BJ (cell line): ENCODE measurements at regions not wholly inside any gene's neighbourhood (a gene's known extent, or its start where the extent isn't known, plus 50 kb on each side); places are given as distances from the start of the nearest gene placed in this dataset.

Source experiments
- CTCF ChIA-PET: fragments of 350-600 bp; formaldehyde crosslinking; extraction: SDS; loops from one replicate; lab custom pipeline; 2021; ENCODE audit warnings: antibody characterized with exemption, inconsistent platforms; lab: Yijun Ruan, JAX
- POLR2A ChIA-PET: fragments of 300-600 bp; sonication (Branson Sonifier 250); formaldehyde crosslinking; extraction: SDS; loops from one replicate; lab custom pipeline; 2021; ENCODE audit warnings: antibody characterized with exemption; lab: Charles Lee
- DNase-seq: peaks from one replicate; pipeline ENCODE4 v3.0.0-alpha.2; 2011; ENCODE audit warnings: low read depth
- H3K27me3 ChIP-seq: 2 replicates; pipeline ENCODE4 v1.6.0; 2011; ENCODE audit warnings: low read length; ENCODE audit not compliant: control insufficient read depth, insufficient read depth
- H3K36me3 ChIP-seq: 2 replicates; pipeline ENCODE4 v1.5.1; 2011; ENCODE audit warnings: low read length; ENCODE audit not compliant: control insufficient read depth, insufficient read depth
- H3K4me3 ChIP-seq: 2 replicates; pipeline ENCODE4 v1.5.1; 2011; ENCODE audit warnings: low read depth, mild to moderate bottlenecking, control low read depth, low read length
- TF ChIP-seq, protein P1 (sequence below): IDR thresholded peaks from 2 replicates; pipeline ENCODE4 v1.5.1; 2011; ENCODE audit warnings: low read depth, mild to moderate bottlenecking, control low read depth, inconsistent platforms, low read length, moderate library complexity; ENCODE audit not compliant: insufficient read depth

DNA sequence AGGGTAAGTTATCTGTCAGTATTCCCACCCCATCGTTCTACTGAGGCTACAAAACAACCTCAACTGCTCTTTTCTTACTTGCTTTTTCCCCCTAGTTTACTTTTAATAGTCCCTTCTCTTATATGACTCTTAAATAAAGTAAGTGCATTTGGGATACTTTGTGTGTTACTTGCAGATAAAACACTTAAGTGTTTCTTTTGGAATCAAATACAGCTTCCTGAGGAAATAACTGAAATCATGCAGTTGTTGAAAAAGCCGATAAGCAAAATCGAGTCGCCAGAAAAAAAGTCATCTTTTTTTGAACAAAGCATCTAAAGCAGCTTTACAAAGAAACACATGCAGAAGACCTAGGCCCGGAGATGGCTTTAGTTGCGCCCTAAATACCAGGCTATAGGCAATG is 53.5 kb upstream of the EPB41L4A start:
- POLR2A ChIA-PET, result no interaction called here
- TF ChIP-seq, protein P1, sequence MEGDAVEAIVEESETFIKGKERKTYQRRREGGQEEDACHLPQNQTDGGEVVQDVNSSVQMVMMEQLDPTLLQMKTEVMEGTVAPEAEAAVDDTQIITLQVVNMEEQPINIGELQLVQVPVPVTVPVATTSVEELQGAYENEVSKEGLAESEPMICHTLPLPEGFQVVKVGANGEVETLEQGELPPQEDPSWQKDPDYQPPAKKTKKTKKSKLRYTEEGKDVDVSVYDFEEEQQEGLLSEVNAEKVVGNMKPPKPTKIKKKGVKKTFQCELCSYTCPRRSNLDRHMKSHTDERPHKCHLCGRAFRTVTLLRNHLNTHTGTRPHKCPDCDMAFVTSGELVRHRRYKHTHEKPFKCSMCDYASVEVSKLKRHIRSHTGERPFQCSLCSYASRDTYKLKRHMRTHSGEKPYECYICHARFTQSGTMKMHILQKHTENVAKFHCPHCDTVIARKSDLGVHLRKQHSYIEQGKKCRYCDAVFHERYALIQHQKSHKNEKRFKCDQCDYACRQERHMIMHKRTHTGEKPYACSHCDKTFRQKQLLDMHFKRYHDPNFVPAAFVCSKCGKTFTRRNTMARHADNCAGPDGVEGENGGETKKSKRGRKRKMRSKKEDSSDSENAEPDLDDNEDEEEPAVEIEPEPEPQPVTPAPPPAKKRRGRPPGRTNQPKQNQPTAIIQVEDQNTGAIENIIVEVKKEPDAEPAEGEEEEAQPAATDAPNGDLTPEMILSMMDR, result no peak
- no peak overlapping the region for H3K4me3 ChIP-seq
- no peak for DNase-seq
- no peaks in the 10 kb centered on the region for H3K36me3 ChIP-seq
- H3K27me3 ChIP-seq, result no peaks in the 10 kb centered on the region
- CTCF ChIA-PET, result interaction anchor here (0.9 kb wide), 1 partner anchor 946 kb away, joined by 3 read pairs; no protein-coding TSS in a partner anchor

- H3K4me3 ChIP-seq, result no peak overlapping the region
- H3K27me3 ChIP-seq, result no peaks in the 10 kb centered on the region
- TF ChIP-seq, protein P1, result no peak
- H3K36me3 ChIP-seq, result no peaks in the 10 kb centered on the region
- DNase-seq, result no peak
- ChIA-PET CTCF (no interaction called here), POLR2A (no interaction called here)
Measured at GRCh38 chr5:112473989-112474388, 54.9 kb upstream of the EPB41L4A start.

DNA sequence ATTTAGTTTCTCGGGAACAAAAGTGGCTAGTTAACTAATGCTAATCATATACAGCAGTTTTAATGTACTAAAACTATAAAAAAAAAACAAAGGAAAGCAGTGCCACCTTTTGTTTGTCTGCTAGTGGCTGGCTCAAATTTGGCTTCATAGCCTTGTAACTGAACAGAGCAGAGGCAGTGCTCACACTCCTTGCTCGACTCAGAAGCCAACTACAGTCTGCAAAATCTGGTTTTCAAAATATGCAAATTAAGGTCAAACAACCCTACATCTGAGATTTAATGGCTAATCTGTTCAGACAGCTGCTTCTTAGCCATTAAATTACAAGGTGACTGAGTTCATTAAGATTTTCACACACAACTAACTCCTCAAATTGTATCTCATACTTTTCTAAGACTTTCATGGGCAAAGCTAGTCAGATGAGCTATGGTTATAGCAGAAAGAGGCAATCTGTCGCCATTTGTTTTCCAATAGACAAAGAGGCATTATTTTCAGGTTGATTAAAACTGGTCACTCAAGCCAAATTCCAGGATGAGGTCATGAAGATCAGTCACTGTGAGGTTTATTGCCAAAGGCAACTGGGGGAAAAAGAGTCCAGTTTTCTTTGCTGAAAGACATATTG is 56.8 kb upstream of the EPB41L4A start:
- POLR2A ChIA-PET, result no interaction called here
- Histone ChIP-seq H3K36me3 (no peaks in the 10 kb centered on the region), H3K27me3 (no peaks in the 10 kb centered on the region), H3K4me3 (no peak overlapping the region)
- TF ChIP-seq, protein P1, result no peak
- DNase-seq, result no peak
- CTCF ChIA-PET, result no interaction called here

DNA sequence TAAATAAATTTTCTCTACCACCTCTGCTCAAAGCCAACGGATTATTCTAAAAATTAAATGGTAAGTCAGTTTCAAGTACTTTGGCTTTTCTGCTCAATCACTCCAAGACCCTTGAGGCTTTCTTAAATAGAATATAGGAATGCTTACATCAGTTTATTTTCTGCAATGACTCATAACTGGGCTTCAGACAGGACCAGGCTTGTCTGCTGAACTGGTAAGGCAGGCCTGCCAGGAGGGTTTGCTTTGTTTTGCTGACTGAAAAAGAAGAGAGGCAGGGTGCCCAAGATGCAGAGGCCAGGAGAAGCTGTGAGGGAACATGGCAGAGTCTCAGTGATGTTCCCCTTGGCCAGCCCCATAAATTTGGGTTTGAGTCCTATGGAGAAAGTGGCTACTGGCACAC is 60.3 kb upstream of the EPB41L4A start:
- DNase-seq, result no peak
- Histone ChIP-seq H3K27me3 (no peaks in the 10 kb centered on the region), H3K4me3 (no peak overlapping the region), H3K36me3 (no peaks in the 10 kb centered on the region)
- POLR2A ChIA-PET, result no interaction called here
- TF ChIP-seq, protein P1, result no peak
- CTCF ChIA-PET, result no interaction called here

DNA sequence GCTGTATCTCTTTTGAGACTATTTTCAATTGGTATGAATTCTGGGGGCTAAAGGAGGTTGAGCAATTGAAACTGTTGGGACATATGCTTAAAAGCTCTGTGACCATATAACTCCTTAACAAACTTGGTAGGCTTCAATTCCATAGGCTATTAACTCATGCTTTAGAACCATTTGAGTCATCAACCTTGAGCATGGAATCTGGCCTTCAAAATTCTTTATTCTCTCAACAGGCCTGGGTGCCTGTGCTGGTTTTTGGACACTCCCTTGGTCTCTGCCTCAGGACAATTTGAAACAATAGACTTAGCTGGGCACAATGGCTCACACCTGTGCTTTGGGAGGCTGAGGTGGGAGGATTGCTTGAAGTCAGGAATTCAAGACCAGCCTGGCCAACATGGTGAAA is 61.4 kb upstream of the EPB41L4A start:
- Histone ChIP-seq H3K4me3 (no peak overlapping the region), H3K36me3 (no peaks in the 10 kb centered on the region), H3K27me3 (no peaks in the 10 kb centered on the region)
- TF ChIP-seq, protein P1, result no peak
- DNase-seq, result no peak
- ChIA-PET CTCF (interaction anchor here (0.6 to 1.2 kb wide), 2 partner anchors 12 to 509 kb away, joined by 3 to 5 read pairs; no protein-coding TSS in a partner anchor), POLR2A (no interaction called here)
